ENCODE measurements at regions not wholly inside any gene's neighbourhood (a gene's known extent, or its start where the extent isn't known, plus 50 kb on each side); places are given as distances from the start of the nearest gene placed in this dataset.

GRCh38 chrX:98654565-98654964 lies 1755.5 kb downstream of the PCDH19 start:
- TF ChIP-seq EZH2 (IDR thresholded peaks at IDR 0.05; ENCODE audit: insufficient read depth, poor library complexity, severe bottlenecking) (no peak), EZH2phosphoT487 (IDR thresholded peaks at IDR 0.05; ENCODE audit: insufficient read depth, low read depth) (no peak)

Measured in GM23248 (cell line).